DOHH2 (cell line): ENCODE measurements at regions not wholly inside any gene's neighbourhood (a gene's known extent, or its start where the extent isn't known, plus 50 kb on each side); places are given as distances from the start of the nearest gene placed in this dataset.
"Not testable (repeated sequence)": the region's sequence is repeated elsewhere in the genome, so short reads cannot be mapped to it uniquely, and the experiment has no call there.

ENCODE experiments used
- H3F3A ChIP-seq: fragments of 200-600 bp; sonication (generic), shearing (Covaris generic); 2 replicates; pipeline ENCODE4 v1.6.0; 2016; ENCODE audit warnings: antibody characterized with exemption, mild to moderate bottlenecking; ENCODE audit not compliant: control insufficient read depth, insufficient read depth
- H3K27ac ChIP-seq: fragments of 200-600 bp; sonication (generic); 2 replicates; pipeline ENCODE4 v1.5.1; 2014; ENCODE audit warnings: low read depth, mild to moderate bottlenecking, low read length, moderate library complexity
- H3K27me3 ChIP-seq: fragments of 200-600 bp; sonication (generic); 2 replicates; pipeline ENCODE4 v1.6.1; 2014; ENCODE audit warnings: mild to moderate bottlenecking, low read length, mixed read lengths; ENCODE audit not compliant: control insufficient read depth
- H3K36me3 ChIP-seq: fragments of 200-600 bp; sonication (generic); 2 replicates; pipeline ENCODE4 v1.6.1; 2014; ENCODE audit warnings: mild to moderate bottlenecking, low read length, moderate library complexity, mixed read lengths; ENCODE audit not compliant: control insufficient read depth
- H3K4me1 ChIP-seq: fragments of 200-600 bp; sonication (generic); 2 replicates; pipeline ENCODE4 v1.6.1; 2014; ENCODE audit warnings: mild to moderate bottlenecking, low read length, mixed read lengths; ENCODE audit not compliant: control insufficient read depth
- H3K4me2 ChIP-seq: fragments of 200-600 bp; sonication (generic); 2 replicates; pipeline ENCODE4 v1.6.0; 2014; ENCODE audit warnings: mild to moderate bottlenecking, low read length, moderate library complexity
- H3K4me3 ChIP-seq: fragments of 200-600 bp; sonication (generic); 2 replicates; pipeline ENCODE4 v1.5.1; 2014; ENCODE audit warnings: mild to moderate bottlenecking, low read length, mixed read lengths
- H3K79me2 ChIP-seq: fragments of 200-600 bp; sonication (generic); 2 replicates; pipeline ENCODE4 v1.6.1; 2014; ENCODE audit warnings: mild to moderate bottlenecking, low read length, mixed read lengths; ENCODE audit not compliant: control insufficient read depth
- H3K9me2 ChIP-seq: fragments of 200-600 bp; sonication (generic); replicated peaks from 2 replicates; pipeline ENCODE4 v1.6.1; 2014; ENCODE audit warnings: mild to moderate bottlenecking, low read length, mixed read lengths; ENCODE audit not compliant: control insufficient read depth
- H3K9me3 ChIP-seq: fragments of 200-600 bp; sonication (generic); 2 replicates; pipeline ENCODE4 v1.6.1; 2014; ENCODE audit warnings: antibody characterized with exemption, low read length, mixed read lengths; ENCODE audit not compliant: control insufficient read depth, insufficient read depth
- H4K20me1 ChIP-seq: fragments of 200-600 bp; sonication (generic); 2 replicates; pipeline ENCODE4 v1.6.0; 2014; ENCODE audit warnings: low read depth, mild to moderate bottlenecking, antibody characterized with exemption, low read length, moderate library complexity; ENCODE audit not compliant: control insufficient read depth, insufficient read depth
- EZH2phosphoT487 ChIP-seq: fragments of 200-600 bp; sonication (generic); IDR thresholded peaks from 2 replicates; pipeline ENCODE4 v1.6.1; 2017; ENCODE audit warnings: borderline replicate concordance, mild to moderate bottlenecking, antibody characterized with exemption, low read length, moderate library complexity, mixed read lengths
- TF ChIP-seq, protein P1 (sequence below): fragments of 200-600 bp; sonication (generic); IDR thresholded peaks from one replicate; pipeline ENCODE4 v1.5.1; 2014; ENCODE audit warnings: antibody characterized with exemption, mild to moderate bottlenecking, low read depth, low read length; ENCODE audit not compliant: poor library complexity, severe bottlenecking

DNA sequence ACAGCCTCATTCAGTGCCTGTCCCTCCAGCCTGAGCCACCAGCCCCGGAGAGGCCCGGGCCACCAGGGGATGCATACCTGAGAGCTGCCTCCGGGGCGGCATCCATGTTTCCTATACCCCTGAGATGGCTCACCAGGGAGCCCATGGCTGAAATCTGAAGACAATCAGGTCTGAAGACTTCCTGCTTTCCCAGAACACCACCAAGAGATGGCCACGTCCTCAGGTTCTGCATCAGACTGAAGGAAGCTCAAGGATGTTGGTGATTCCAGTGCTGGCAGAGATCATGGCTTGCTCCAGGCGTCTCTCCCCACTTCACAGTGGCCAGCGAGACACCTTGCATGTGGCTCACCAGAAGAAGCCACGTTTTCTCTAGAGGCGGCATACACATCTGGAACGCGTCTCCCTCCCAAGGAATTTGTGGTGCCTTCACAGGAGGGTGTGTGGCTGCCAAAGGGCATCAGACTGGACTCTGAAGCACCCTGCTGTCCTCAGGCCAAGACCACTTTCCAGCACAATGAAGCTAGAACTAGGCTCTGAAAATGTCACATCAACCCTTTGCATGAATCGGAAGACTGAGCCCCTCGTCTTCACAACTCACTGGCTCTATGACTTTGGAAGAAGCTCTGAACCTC, 170.7 kb upstream of the IRF2BP2 start:
- no peaks in the 10 kb centered on the region for H3F3A ChIP-seq
- no peak overlapping the region for H3K27ac ChIP-seq
- no peaks in the 10 kb centered on the region for H3K79me2 ChIP-seq
- no peaks in the 10 kb centered on the region for H3K9me3 ChIP-seq
- H4K20me1 ChIP-seq = no peaks in the 10 kb centered on the region
- no peaks in the 10 kb centered on the region for H3K9me2 ChIP-seq
- no peaks in the 10 kb centered on the region for H3K4me1 ChIP-seq
- no peaks in the 10 kb centered on the region for H3K36me3 ChIP-seq
- TF ChIP-seq, protein P1, sequence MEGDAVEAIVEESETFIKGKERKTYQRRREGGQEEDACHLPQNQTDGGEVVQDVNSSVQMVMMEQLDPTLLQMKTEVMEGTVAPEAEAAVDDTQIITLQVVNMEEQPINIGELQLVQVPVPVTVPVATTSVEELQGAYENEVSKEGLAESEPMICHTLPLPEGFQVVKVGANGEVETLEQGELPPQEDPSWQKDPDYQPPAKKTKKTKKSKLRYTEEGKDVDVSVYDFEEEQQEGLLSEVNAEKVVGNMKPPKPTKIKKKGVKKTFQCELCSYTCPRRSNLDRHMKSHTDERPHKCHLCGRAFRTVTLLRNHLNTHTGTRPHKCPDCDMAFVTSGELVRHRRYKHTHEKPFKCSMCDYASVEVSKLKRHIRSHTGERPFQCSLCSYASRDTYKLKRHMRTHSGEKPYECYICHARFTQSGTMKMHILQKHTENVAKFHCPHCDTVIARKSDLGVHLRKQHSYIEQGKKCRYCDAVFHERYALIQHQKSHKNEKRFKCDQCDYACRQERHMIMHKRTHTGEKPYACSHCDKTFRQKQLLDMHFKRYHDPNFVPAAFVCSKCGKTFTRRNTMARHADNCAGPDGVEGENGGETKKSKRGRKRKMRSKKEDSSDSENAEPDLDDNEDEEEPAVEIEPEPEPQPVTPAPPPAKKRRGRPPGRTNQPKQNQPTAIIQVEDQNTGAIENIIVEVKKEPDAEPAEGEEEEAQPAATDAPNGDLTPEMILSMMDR = no peak
- TF ChIP-seq EZH2phosphoT487 = no peak
- no peak overlapping the region for H3K4me2 ChIP-seq
- no peak overlapping the region for H3K4me3 ChIP-seq
- peaks cover 59% of the 10 kb centered on the region for H3K27me3 ChIP-seq

DNA sequence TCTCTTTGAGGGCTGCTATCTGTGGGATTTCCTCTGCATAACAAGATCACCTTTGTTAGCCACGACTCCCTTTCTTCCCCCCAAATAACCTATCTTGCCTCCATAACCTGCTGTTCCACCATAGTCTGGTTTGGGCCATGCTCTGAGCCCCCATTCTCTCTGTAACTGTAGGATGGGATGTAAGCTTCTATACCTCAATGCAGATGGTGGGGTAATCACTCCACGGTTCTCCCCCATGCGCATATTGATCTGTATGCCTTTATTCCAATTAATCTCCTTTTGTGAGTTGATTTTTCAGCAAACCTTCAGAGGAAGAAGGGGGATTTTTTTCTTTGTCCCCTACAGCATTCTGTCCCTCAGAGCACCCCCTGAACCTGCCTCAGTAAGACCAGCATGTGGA, 170.1 kb upstream of the IRF2BP2 start:
- H3F3A ChIP-seq = no peaks in the 10 kb centered on the region
- no peak overlapping the region for H3K27ac ChIP-seq
- TF ChIP-seq EZH2phosphoT487 = no peak
- TF ChIP-seq, protein P1 = no peak
- H3K4me2 ChIP-seq = no peak overlapping the region
- no peak overlapping the region for H3K4me3 ChIP-seq
- H3K79me2 ChIP-seq = no peaks in the 10 kb centered on the region
- H4K20me1 ChIP-seq = no peaks in the 10 kb centered on the region
- H3K4me1 ChIP-seq = no peaks in the 10 kb centered on the region
- no peaks in the 10 kb centered on the region for H3K9me2 ChIP-seq
- no peaks in the 10 kb centered on the region for H3K9me3 ChIP-seq
- no peaks in the 10 kb centered on the region for H3K36me3 ChIP-seq
- H3K27me3 ChIP-seq = peaks cover 59% of the 10 kb centered on the region

DNA sequence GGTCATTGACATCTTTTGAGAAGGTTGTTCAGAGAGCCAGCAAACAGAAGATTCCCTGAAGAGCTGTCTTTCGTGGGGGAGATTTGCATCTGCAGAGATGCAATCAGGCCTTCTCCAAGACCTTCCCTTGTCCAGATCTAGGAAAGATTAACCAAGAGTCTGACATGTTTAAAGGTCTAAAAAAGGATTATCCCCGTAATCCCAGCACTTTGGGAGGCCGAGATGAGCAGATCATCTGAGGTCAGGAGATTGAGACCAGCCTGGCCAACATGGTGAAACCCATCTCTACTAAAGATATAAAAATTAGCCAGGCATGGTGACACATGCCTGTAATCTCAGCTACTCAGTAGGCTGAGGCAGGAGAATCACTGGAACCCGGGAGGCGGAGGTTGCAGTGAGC, 169.6 kb upstream of the IRF2BP2 start:
- not testable (repeated sequence) for H3K4me3 ChIP-seq, H3K9me2 ChIP-seq, H3K4me2 ChIP-seq, H3K9me3 ChIP-seq, H3F3A ChIP-seq, H4K20me1 ChIP-seq, H3K36me3 ChIP-seq, H3K27ac ChIP-seq, H3K79me2 ChIP-seq, H3K4me1 ChIP-seq
- H3K27me3 ChIP-seq = peaks cover 59% of the 10 kb centered on the region

DNA sequence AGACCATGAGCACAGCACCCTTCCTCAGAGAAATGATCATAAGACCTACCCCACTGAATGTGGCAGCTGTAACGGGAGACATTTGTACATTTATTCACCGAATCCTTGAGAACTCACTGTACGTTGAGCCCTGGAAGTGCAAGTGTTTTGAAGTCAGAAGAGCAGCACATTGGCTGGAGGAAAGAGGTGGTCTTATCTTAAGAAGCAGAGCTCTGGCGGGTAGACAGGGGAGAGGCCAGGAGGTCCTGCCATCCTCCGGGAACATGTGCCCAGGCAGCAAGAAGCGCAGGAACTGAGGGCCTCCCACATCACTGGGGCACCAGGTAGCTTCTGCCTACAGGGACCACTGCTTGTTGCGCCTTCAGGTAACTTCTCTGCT, 169.2 kb upstream of the IRF2BP2 start:
- no peak overlapping the region for H3K4me2 ChIP-seq
- no peaks in the 10 kb centered on the region for H3K4me1 ChIP-seq
- H3F3A ChIP-seq = no peaks in the 10 kb centered on the region
- H4K20me1 ChIP-seq = no peaks in the 10 kb centered on the region
- H3K27ac ChIP-seq = no peak overlapping the region
- peaks cover 59% of the 10 kb centered on the region for H3K27me3 ChIP-seq
- no peaks in the 10 kb centered on the region for H3K9me2 ChIP-seq
- no peaks in the 10 kb centered on the region for H3K9me3 ChIP-seq
- TF ChIP-seq, protein P1 = no peak
- no peak for TF ChIP-seq EZH2phosphoT487
- H3K79me2 ChIP-seq = no peaks in the 10 kb centered on the region
- H3K4me3 ChIP-seq = no peak overlapping the region
- H3K36me3 ChIP-seq = no peaks in the 10 kb centered on the region
